NT2/D1 (cell line): ENCODE measurements at regions not wholly inside any gene's neighbourhood (a gene's known extent, or its start where the extent isn't known, plus 50 kb on each side); places are given as distances from the start of the nearest gene placed in this dataset.

Source experiments
- SUZ12 ChIP-seq: IDR thresholded peaks from 2 replicates; pipeline ENCODE4 v1.6.1; 2011; ENCODE audit not compliant: insufficient read length, insufficient read depth; ENCODE audit errors: extremely low read depth
- YY1 ChIP-seq: IDR thresholded peaks from 2 replicates; pipeline ENCODE4 v1.6.1; 2011; ENCODE audit not compliant: insufficient read length, insufficient read depth

GRCh38 chrX:106468433-106468832 is 143.3 kb upstream of the RADX start:
- no peak for TF ChIP-seq SUZ12
- no peak for TF ChIP-seq YY1
